BJ (cell line): ENCODE measurements at regions not wholly inside any gene's neighbourhood (a gene's known extent, or its start where the extent isn't known, plus 50 kb on each side); places are given as distances from the start of the nearest gene placed in this dataset.

ENCODE experiments used
- CTCF ChIA-PET: fragments of 350-600 bp; formaldehyde crosslinking; extraction: SDS; loops from one replicate; lab custom pipeline; 2021; ENCODE audit warnings: antibody characterized with exemption, inconsistent platforms; lab: Yijun Ruan, JAX
- POLR2A ChIA-PET: fragments of 300-600 bp; sonication (Branson Sonifier 250); formaldehyde crosslinking; extraction: SDS; loops from one replicate; lab custom pipeline; 2021; ENCODE audit warnings: antibody characterized with exemption; lab: Charles Lee
- DNase-seq: peaks from one replicate; pipeline ENCODE4 v3.0.0-alpha.2; 2011; ENCODE audit warnings: low read depth
- H3K27me3 ChIP-seq: 2 replicates; pipeline ENCODE4 v1.6.0; 2011; ENCODE audit warnings: low read length; ENCODE audit not compliant: control insufficient read depth, insufficient read depth
- H3K36me3 ChIP-seq: 2 replicates; pipeline ENCODE4 v1.5.1; 2011; ENCODE audit warnings: low read length; ENCODE audit not compliant: control insufficient read depth, insufficient read depth
- H3K4me3 ChIP-seq: 2 replicates; pipeline ENCODE4 v1.5.1; 2011; ENCODE audit warnings: low read depth, mild to moderate bottlenecking, control low read depth, low read length
- CTCF ChIP-seq: IDR thresholded peaks from 2 replicates; pipeline ENCODE4 v1.5.1; 2011; ENCODE audit warnings: low read depth, mild to moderate bottlenecking, control low read depth, inconsistent platforms, low read length, moderate library complexity; ENCODE audit not compliant: insufficient read depth

GRCh38 chr13:82220641-82221040 lies 1661.6 kb downstream of the SLITRK1 start:
- ChIA-PET POLR2A (no interaction called here), CTCF (no interaction called here)
- H3K27me3 ChIP-seq, result no peaks in the 10 kb centered on the region
- H3K36me3 ChIP-seq, result no peaks in the 10 kb centered on the region
- no peak overlapping the region for H3K4me3 ChIP-seq
- DNase-seq, result no peak
- TF ChIP-seq CTCF, result no peak

GRCh38 chr13:82216165-82216564 lies 1666.1 kb downstream of the SLITRK1 start:
- no peak overlapping the region for H3K4me3 ChIP-seq
- H3K27me3 ChIP-seq, result no peaks in the 10 kb centered on the region
- DNase-seq, result no peak
- H3K36me3 ChIP-seq, result no peaks in the 10 kb centered on the region
- TF ChIP-seq CTCF, result no peak
- ChIA-PET CTCF (no interaction called here), POLR2A (no interaction called here)

GRCh38 chr13:82214341-82214740 lies 1667.9 kb downstream of the SLITRK1 start:
- CTCF ChIA-PET, result no interaction called here
- Histone ChIP-seq H3K36me3 (no peaks in the 10 kb centered on the region), H3K4me3 (no peak overlapping the region), H3K27me3 (no peaks in the 10 kb centered on the region)
- POLR2A ChIA-PET, result no interaction called here
- no peak for DNase-seq
- no peak for TF ChIP-seq CTCF

GRCh38 chr13:82206241-82206640 lies 1676.0 kb downstream of the SLITRK1 start:
- Histone ChIP-seq H3K4me3 (no peak overlapping the region), H3K36me3 (no peaks in the 10 kb centered on the region), H3K27me3 (no peaks in the 10 kb centered on the region)
- POLR2A ChIA-PET, result no interaction called here
- CTCF ChIA-PET, result interaction anchor here (0.6 kb wide), 1 partner anchor 1059 kb away, joined by 3 read pairs; no protein-coding TSS in a partner anchor
- TF ChIP-seq CTCF, result no peak
- DNase-seq, result no peak

- Histone ChIP-seq H3K36me3 (no peaks in the 10 kb centered on the region), H3K4me3 (no peak overlapping the region), H3K27me3 (no peaks in the 10 kb centered on the region)
- ChIA-PET POLR2A (no interaction called here), CTCF (no interaction called here)
- no peak for TF ChIP-seq CTCF
- no peak for DNase-seq
These were observed 1679.9 kb downstream of the SLITRK1 start for GRCh38 chr13:82202398-82202797.
